ENCODE measurements at regions not wholly inside any gene's neighbourhood (a gene's known extent, or its start where the extent isn't known, plus 50 kb on each side); places are given as distances from the start of the nearest gene placed in this dataset.

- TF ChIP-seq ZNF639 (tag by site-specific recombination; IDR thresholded peaks at IDR 0.05) (no peak), ZSCAN23 (tag by site-specific recombination; IDR thresholded peaks at IDR 0.05) (no peak), CTCF (tag by site-specific recombination; IDR thresholded peaks at IDR 0.05) (no peak), PBX3 (CRISPR knock-in tag; IDR thresholded peaks at IDR 0.05) (no peak), ZNF239 (tag by site-specific recombination; IDR thresholded peaks at IDR 0.05) (no peak), ZNF776 (tag by site-specific recombination; IDR thresholded peaks at IDR 0.05; ENCODE audit: borderline replicate concordance) (no peak), ZBTB26 (tag by site-specific recombination; optimal IDR thresholded peaks at IDR 0.05) (no peak), ZFP41 (tag by site-specific recombination; IDR thresholded peaks at IDR 0.05; ENCODE audit: borderline replicate concordance) (no peak), ELK4 (IDR thresholded peaks at IDR 0.05; ENCODE audit: borderline replicate concordance, low read depth, low read length) (no peak), ZNF76 (tag by site-specific recombination; IDR thresholded peaks at IDR 0.05; ENCODE audit: borderline replicate concordance, low read depth) (no peak), ZNF19 (tag by site-specific recombination; IDR thresholded peaks at IDR 0.05; ENCODE audit: low read depth) (no peak), ZNF48 (tag by site-specific recombination; IDR thresholded peaks at IDR 0.05) (no peak), ZBTB17 (tag by site-specific recombination; IDR thresholded peaks at IDR 0.05) (no peak), TCF7L2 (IDR thresholded peaks at IDR 0.05; ENCODE audit: borderline replicate concordance, low read depth, low read length) (no peak)
These were observed 77.1 kb upstream of the IGFBP7 start for GRCh38 chr4:57187246-57187645.
